NCI-H82 treated with DMSO at 0.1 percent for 48 hours (cell line): ENCODE measurements at regions not wholly inside any gene's neighbourhood (a gene's known extent, or its start where the extent isn't known, plus 50 kb on each side); places are given as distances from the start of the nearest gene placed in this dataset.
"Not testable (repeated sequence)": the region's sequence is repeated elsewhere in the genome, so short reads cannot be mapped to it uniquely, and the experiment has no call there.

Experiments
- DNase-seq: peaks from one replicate; lab custom pipeline; 2025; ENCODE audit not compliant: unreplicated experiment; lab: John Stamatoyannopoulos, UW

DNA sequence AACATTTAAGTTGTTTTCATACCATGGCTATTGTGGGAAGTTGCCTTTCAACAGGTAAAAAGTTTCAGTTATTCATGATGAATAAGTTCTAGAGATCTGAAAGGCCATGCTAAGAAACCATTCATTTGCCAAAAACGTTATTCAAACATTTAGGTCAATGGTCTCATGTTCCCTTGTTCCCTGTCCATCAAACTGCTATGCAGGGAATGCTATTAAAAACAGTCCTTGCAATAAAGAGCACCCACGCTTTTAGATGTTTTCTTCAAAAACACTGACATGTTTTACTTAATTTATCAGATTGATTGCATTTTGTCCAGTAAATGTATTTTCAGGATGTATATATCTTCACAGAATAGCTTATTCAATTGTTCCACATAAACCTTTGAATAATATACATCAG is 573.2 kb upstream of the PCDH20 start:
- no peak for DNase-seq

DNA sequence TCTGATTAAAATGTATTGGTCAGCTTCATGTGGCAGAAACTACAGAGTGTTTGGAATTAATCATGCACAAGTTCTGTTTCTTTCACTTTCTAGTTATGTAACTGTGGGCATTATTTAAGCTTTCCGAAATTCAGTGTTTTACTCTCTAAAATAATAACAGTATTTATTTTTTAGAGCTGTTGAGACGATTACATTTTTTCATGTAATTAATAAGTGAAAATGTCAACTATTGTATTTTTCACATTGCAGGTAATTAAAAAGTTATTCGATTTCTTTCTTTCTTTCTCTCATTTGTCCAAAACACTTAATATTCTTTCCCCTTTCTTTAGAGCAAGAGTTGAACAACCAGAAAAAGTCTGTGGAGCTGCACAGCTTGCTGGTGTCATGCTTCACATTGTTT is 559.4 kb upstream of the PCDH20 start:
- DNase-seq = no peak

DNA sequence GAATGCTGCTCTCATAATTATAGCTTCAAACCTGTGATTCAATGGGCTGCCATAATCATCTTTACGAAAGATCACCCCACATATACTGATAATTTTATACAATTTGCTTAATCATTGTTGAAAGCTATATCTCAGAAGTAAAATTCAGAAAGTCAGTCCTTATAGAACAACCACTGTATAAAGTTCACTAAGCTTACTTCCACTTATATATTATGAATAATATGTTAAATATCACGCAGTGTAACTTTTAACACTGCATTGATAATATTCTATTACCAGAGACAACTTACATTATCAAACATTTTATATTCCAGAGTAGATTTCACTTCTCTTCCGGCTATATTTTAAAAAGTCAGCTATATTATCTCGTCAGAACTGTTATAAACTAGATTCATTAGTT is 550.1 kb upstream of the PCDH20 start:
- DNase-seq = no peak

DNA sequence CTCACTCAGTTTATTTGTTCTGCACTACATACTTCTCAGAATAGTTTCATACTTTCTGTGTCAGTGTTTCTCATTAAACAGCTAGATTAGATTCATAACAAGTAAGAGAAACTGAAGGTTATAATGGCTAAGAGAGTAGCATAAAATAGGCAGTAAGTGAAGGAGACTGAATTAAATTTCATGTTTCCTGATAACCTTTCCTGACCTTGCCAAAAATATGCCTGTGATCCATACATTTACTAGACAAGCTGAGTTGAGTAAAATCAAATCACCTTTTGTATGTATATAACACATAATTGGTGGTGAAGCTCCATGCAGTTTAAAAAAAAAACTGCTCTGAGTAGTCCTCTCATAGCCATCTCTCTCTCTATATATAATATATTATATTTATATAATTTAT is 545.3 kb upstream of the PCDH20 start:
- DNase-seq = no peak

DNA sequence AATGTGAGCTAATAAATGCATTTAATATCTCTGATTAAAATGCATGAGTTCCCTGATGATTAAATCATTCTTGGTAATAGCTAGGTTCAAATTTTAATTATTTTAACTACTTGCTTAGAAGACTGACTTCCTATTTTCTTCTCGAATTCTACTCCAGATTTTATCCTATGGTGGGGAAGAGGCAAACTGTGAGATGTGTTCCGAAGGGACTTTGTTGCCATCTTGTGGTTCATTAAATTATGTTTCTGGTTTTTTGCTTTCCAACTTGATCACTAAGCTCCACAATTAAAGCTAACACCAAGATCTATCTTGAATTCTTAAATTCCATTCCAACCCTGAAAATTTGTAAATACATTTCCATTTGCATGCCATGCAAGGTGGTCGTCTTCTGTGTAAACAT is 538.4 kb upstream of the PCDH20 start:
- peak; percentile 30 for DNase-seq

DNA sequence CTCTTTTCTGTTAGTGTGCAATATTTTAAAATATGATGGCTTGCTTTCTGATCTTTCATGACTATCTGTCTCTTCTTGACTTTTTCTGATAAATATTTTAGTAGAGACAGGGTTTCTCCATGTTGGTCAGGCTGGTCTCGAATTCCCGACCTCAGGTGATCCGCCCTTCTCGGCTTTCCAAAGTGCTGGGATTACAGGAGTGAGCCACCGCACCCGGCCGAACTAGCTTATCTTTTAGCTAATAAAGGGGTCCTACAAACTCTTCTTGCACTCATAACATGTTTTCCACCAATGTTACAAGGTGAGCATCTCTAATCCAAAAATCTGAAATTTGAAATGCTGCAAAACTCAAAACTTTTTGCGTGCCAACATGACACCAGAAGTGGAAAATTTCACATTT is 535.2 kb upstream of the PCDH20 start:
- no peak for DNase-seq

DNA sequence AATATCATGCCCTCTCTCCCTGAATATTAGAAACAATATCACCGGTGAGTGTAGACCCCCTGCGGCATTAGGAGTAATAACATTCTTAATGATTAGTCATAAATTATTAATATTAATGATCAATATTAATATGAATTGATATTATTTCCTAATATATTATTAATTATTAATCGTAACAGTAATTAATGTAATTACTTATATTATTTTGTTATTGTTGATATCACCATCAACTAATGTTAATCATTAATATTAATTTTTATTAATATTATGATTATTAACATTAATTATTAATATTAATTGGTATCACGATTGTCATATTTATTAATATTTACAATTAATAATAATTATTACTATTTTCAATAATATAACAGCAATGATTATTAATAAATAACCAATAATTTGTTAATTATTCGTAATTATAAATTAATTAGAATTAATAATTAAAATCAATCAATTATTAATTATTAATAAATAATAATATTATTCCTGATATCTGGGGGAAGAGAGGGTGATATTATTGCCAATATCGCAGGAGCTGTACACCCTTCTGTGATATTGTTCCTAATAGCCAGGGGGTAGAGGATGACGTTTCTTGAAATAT is 528.8 kb upstream of the PCDH20 start:
- no peak for DNase-seq

DNA sequence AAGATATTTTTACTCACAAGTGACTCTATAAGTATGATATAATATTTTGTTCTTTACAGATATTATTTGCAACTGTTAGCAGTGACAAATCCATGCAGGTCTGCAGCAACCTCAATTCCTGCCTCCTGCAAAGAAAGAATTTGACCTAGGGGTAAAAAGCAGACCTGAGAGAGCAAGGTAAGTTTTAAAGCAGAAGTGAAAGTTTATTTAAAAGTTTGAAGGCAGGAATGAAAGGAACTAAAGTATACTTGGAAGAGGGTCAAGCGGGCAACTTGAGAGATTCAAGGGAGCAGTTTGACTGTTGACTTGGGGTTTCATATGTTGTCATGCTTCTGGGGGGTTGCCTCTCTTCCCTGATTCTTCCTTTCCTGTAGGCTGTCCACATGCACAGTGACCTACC is 520.1 kb upstream of the PCDH20 start:
- DNase-seq = no peak

DNA sequence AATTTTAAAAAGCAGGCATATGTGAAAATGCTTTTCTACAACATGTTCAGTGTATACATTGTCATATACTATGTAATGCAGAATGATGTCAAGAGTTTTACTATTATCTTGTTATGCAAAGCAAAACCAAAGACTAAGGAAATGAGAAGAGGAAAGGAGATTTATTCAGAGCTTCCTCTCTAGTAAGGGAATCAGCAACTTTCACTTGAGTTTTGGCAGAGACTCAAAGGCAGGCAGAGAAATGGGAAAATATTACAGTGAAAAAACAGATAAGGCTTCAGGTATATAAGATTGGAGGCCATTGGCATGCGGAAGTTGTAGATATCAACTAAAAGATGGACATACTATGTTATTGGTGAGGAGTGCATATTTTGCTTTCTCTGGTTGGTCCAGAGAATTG is 512.0 kb upstream of the PCDH20 start:
- no peak for DNase-seq

DNA sequence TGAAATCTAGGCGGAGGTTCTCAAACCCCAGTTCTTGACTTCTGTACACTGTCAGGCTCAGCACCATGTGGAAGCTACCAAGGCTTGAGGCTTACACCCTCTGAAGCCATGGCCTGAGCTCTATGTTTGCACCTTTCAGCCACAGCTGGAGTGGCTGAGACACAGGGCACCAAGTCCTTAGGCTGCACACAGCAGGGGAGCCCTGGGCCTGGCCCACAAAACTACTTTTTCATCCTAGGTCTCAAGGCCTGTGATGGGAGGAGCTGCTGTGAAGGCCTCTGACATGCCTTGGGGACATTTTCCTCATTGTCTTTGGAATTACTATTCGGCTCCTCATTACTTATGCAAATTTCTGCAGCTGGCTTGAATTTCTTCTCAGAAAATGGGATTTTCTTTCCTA is 503.2 kb upstream of the PCDH20 start:
- DNase-seq = no peak

DNA sequence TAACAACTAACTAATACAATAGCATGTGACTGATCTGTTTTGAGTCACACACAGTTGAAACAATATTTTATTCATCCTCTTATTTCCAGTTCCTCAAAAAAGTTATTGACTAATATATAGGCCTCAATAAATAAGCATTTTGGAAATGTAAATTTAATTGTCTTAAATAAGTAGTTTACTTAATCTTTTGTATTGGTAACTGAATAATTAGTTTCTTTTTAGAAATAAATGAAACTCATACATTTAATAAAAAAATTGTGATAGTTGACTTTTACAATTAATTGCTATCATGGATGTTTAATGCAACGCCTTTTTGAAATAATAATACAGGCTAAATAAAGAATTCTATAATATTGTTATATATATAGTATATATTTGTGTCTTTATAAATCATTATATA is 500.8 kb upstream of the PCDH20 start:
- no peak for DNase-seq

DNA sequence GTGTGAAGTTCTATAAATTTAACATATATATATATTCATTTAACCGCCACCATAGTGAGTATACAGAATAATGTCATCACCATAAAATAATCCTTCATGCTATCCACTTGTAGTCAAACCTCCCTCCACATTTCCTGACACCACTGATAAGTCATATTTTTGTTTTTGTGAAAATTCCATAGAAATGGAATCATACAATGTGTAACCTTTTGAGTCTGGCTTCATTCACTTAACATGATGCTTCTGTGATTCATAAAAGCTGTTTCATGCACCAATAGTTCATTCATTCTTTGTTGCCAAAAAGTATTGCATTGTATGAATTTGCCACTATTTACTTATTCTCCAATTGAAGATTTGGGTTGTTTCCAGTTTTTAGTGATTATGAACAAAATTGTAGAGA is 497.5 kb upstream of the PCDH20 start:
- no peak for DNase-seq

DNA sequence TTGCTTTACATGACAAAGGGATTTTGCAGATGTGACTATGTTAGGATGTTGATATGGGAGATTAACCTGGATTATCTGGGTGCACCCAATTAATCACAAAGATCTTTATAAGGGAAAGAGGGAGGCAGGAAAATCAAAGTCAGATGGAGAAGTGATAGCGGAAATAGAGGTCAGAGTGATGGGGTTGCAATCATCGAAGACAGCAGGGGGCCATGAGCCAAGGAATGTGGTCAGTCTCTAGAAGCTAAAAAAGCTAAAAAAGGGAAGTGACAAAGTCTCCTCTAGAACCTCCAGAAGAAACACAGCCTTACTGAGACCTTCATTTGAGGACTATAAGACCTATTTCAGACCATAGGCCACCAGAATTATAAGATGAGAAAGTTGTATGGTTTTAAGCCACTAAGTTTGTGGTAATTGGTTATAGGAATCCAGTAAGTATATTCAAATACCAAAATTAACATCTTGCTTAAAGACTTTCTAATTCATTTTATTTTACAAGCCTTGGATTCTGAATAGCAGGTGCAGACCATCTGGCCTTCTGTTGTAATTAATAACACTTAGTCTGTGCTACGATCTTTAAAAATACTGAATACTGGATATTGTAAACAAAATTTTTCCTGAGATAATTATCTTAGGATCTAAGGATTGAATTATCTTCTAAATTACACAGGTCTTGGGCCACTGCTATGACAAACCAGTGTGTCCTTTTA is 493.4 kb upstream of the PCDH20 start:
- DNase-seq = no peak

DNA sequence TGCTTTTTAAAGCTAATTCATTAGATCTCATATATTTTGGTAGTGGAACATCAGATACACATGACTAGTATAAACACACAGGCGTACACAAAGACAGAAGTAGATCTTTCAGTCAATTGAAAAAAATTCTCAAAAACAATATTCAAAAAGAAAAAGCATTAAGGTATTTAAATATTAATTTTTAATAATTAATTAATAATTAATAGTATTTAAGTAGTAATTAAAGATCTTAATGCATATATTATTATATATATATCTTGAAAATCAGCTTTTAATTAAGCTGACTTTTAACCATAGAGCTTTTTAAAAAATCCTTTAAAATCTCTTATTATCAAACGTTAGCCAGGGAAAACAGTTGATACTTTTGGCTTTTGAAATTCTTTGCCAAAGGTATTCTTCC is 489.4 kb upstream of the PCDH20 start:
- no peak for DNase-seq

DNA sequence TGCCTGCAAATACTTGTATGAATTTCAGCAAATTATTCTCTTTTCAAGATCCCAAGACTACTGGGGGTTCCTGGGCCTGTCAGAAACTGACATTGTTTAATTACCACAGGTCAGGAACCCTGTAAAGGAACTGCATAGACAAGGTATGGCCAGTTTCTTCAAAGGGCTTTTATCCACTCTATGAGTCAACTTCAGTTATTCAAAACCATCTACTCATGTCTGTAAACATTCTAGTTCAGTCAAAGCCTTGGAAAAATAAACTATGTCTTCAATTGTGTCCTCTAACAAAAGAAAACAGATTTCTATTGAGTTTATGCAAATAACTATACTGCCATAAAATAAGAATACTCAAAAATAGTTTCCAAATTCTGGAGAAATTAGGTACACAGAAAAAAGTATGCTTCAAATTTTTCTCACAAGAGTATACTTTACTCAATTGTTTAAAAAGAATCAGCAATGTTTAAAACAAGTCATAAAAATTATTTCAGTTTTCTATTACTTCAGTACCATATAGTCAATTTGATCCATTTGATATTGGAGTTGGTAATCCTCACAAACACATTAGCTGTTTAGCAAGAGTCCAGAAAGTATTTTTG is 486.4 kb upstream of the PCDH20 start:
- no peak for DNase-seq

DNA sequence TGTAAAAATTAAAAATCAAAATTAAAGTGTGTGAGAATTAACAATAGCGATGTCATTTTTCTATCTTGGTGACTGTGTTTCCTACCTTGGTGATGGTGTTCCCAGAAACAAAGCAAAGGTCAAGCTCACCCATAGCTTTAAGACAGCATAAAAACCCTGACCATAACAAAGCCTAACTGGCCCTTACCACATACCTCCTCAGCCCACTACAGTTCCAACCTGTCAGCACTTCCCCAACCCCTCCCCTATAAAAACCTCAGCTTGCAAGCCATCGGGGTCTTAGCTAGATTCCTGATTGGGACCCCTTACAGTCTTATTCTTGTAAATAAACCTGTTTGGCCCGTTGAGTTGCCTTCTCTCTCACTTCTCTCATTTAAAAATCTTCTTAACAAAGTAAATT is 484.4 kb upstream of the PCDH20 start:
- no peak for DNase-seq

DNA sequence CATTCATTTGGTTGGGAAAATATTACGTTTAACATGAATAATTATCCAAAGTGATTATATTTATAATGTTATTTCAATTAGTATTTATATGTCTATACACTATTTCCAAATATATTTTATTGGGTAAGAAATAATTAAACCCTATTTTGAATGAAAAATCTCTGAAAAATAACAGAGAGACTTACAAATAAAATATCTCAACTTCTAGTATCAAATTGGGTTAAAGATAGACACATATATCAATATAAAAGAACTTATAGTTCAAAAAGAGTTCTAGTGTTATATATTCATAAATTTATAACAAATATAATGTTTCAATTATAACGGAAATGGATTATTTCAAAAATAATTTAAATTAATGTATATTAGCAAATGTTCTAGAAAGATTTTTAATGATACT is 482.6 kb upstream of the PCDH20 start:
- DNase-seq = no peak

DNA sequence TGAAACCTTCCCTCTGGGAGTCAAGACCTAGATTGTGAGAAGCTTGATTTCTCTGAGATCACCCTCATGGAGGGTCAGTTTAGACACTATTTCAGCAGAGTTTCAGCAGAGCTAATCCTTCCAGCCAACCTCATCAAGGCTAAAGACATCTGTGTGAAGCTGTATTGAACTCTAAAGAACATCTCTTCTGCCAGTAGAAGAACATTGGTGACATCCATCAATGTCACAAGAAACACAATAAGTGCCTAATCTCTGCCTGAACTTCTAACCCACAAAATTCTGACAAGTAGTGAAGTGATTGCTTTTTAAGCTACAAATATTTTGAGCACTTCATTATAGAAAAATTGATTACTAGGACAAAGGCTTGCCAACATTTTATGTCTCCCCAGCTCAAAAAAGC is 475.8 kb upstream of the PCDH20 start:
- DNase-seq = no peak

DNA sequence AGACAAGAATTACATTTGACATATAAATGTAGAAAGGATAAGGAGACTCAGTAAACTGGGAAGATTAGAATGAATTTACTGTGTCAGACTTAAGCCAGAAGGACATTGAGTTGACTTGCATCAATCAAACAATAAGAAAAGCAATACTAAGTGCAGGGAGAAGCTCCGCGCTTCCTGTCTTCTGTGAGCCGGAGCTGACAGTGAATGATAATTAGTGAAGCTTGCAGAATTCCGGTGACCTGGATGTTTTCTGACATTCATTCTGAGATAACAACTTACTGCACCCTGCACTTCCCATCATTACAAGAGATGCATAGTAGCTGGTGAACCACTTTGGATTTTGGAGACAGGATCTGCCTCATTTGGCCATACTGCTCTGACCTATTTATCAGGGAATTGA is 469.2 kb upstream of the PCDH20 start:
- no peak for DNase-seq

DNA sequence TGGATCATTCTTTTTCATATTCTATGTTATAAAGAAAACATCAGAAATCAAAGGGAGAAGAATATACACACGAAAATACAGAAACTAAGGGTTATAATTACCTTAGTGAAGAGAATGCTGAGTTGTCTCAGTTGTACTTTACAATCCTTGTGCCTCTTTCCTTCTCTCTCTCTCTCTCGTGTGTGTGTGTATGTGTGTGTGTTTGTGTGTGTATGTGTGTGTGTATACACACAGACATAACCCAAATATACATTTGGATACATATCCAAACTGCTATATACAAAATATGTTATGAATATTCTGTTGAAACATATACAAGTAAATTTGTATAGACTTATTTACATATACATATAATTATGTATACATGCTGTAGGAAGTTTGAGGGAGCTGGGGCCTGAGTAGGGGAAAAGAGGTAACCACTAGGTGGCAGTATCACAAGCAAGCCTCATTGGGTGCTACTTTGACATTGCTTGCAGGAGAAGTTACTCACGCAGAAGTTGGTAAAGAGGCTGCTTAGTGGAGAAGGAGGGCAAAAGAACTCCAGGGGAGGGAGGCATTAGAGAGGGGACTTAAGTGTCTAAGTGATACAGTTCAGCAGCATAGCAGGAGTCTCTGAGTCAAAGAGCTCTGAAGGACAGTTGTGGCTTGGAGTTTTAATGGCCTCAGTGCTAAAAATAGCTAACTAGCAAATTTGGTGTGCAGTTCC is 465.1 kb upstream of the PCDH20 start:
- DNase-seq = no peak

DNA sequence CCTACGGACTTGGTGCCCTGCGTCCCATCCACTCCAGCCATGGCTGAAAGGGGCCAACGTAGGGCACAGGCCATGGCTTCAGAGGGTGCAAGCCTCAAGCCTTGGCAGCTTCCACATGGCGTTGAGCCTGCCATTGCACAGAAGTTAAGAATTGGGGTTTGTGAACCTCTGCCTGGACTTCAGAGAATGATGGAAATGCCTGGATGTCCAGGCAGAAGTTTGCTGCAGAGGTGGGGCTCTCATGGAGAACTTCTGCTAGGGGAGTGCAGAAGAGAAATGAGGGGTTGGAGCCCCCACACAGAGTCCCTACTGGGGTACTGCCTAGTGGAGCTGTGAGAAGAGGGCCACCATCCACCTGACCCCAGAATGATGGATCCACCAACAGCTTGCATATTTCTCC is 462.9 kb upstream of the PCDH20 start:
- not testable (repeated sequence) for DNase-seq

DNA sequence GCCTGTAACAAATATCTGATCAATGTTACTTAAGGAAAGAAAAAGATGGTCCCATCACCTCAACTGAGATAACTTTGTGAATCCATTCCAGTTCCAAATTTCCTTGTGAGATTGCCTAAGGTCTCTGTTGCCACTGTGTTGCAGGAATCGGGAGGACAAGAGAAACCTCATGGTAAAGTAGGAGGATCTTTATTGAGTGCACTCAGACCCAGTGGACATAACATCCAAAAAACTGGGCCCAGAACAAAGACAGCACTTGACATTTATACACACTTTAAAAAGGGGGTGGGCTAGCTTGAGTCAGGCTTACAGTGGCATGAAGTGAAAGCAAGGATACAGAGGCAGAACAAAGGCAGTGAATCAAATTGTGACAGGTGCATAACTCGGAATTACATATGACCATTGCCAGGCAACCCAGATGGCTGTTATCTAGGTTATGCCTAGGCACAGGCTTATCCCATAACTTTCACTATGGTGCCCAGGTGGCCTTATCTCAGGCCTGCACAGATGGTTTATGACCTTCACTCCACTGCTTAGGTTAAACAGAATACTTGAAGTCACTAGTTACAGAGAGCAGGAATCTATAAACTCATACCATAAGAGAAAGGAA is 459.4 kb upstream of the PCDH20 start:
- no peak for DNase-seq
